ENCODE measurements at regions not wholly inside any gene's neighbourhood (a gene's known extent, or its start where the extent isn't known, plus 50 kb on each side); places are given as distances from the start of the nearest gene placed in this dataset.

- no peak for TF ChIP-seq CTCF (IDR thresholded peaks at IDR 0.05; ENCODE audit: partially characterized antibody, unreplicated experiment)
- H3K27me3 Mint-ChIP-seq (ENCODE audit: unreplicated experiment): no peaks in the 10 kb centered on the region
- H3K36me3 Mint-ChIP-seq (ENCODE audit: unreplicated experiment): no peaks in the 10 kb centered on the region
- H3K4me1 Mint-ChIP-seq (ENCODE audit: low read depth, unreplicated experiment): no peaks in the 10 kb centered on the region
- no peak overlapping the region for H3K4me3 Mint-ChIP-seq (ENCODE audit: unreplicated experiment)
- H3K27ac Mint-ChIP-seq (ENCODE audit: unreplicated experiment): no peak overlapping the region
- DNase-seq: no peak
- H3K9me3 Mint-ChIP-seq (ENCODE audit: unreplicated experiment): no peaks in the 10 kb centered on the region
Observed at GRCh38 chr21:27369978-27370571, 403.2 kb upstream of the ADAMTS5 start.

GRCh38 chr21:27369234-27369633 is 402.3 kb upstream of the ADAMTS5 start:
- H3K27me3 Mint-ChIP-seq (ENCODE audit: unreplicated experiment): no peaks in the 10 kb centered on the region
- H3K36me3 Mint-ChIP-seq (ENCODE audit: unreplicated experiment): no peaks in the 10 kb centered on the region
- no peaks in the 10 kb centered on the region for H3K4me1 Mint-ChIP-seq (ENCODE audit: low read depth, unreplicated experiment)
- no peak for DNase-seq
- H3K27ac Mint-ChIP-seq (ENCODE audit: unreplicated experiment): no peak overlapping the region
- no peak overlapping the region for H3K4me3 Mint-ChIP-seq (ENCODE audit: unreplicated experiment)
- no peak for TF ChIP-seq CTCF (IDR thresholded peaks at IDR 0.05; ENCODE audit: partially characterized antibody, unreplicated experiment)
- no peaks in the 10 kb centered on the region for H3K9me3 Mint-ChIP-seq (ENCODE audit: unreplicated experiment)

- Mint-ChIP-seq H3K4me3 (ENCODE audit: unreplicated experiment) (no peak overlapping the region), H3K4me1 (ENCODE audit: low read depth, unreplicated experiment) (no peaks in the 10 kb centered on the region), H3K36me3 (ENCODE audit: unreplicated experiment) (no peaks in the 10 kb centered on the region), H3K9me3 (ENCODE audit: unreplicated experiment) (no peaks in the 10 kb centered on the region), H3K27ac (ENCODE audit: unreplicated experiment) (no peak overlapping the region), H3K27me3 (ENCODE audit: unreplicated experiment) (no peaks in the 10 kb centered on the region)
- no peak for TF ChIP-seq CTCF (IDR thresholded peaks at IDR 0.05; ENCODE audit: partially characterized antibody, unreplicated experiment)
- no peak for DNase-seq
Observed at GRCh38 chr21:27366646-27367235, 399.9 kb upstream of the ADAMTS5 start.

GRCh38 chr21:27366036-27366435 is 399.1 kb upstream of the ADAMTS5 start:
- no peaks in the 10 kb centered on the region for H3K36me3 Mint-ChIP-seq (ENCODE audit: unreplicated experiment)

More at GRCh38 chr21:27366036-27366435, 399.1 kb upstream of the ADAMTS5 start:
- no peaks in the 10 kb centered on the region for H3K9me3 Mint-ChIP-seq (ENCODE audit: unreplicated experiment)
- H3K27ac Mint-ChIP-seq (ENCODE audit: unreplicated experiment): no peak overlapping the region
- no peaks in the 10 kb centered on the region for H3K27me3 Mint-ChIP-seq (ENCODE audit: unreplicated experiment)
- H3K4me3 Mint-ChIP-seq (ENCODE audit: unreplicated experiment): no peak overlapping the region
- no peak for DNase-seq
- no peak for TF ChIP-seq CTCF (IDR thresholded peaks at IDR 0.05; ENCODE audit: partially characterized antibody, unreplicated experiment)
- H3K4me1 Mint-ChIP-seq (ENCODE audit: low read depth, unreplicated experiment): no peaks in the 10 kb centered on the region
